ENCODE measurements at regions not wholly inside any gene's neighbourhood (a gene's known extent, or its start where the extent isn't known, plus 50 kb on each side); places are given as distances from the start of the nearest gene placed in this dataset.

GRCh38 chr5:39501397-39501796 is 76.6 kb upstream of the DAB2 start:
- Histone ChIP-seq H3K4me1 (ENCODE audit: control insufficient read depth in 2 of 3, insufficient read depth in 2 of 3, low read depth in 1 of 3, low read length in 3 of 3) (peaks cover 0 to 13% (median 11%) of the 10 kb centered on the region in 3 donors), H3K9ac (ENCODE audit: low read length in 3 of 3) (no peak overlapping the region), H3K4me3 (ENCODE audit: low read length in 3 of 3) (peak overlapping the region in 1 of 3 donors; percentile 23), H3K36me3 (ENCODE audit: control insufficient read depth in 2 of 3, insufficient read depth in 3 of 3, low read length in 3 of 3) (no peaks in the 10 kb centered on the region), H3K9me3 (ENCODE audit: control insufficient read depth in 2 of 3, insufficient read depth in 1 of 3, low read length in 3 of 3) (no peaks in the 10 kb centered on the region), H3K27ac (ENCODE audit: low read depth in 2 of 2, low read length in 2 of 2) (no peak overlapping the region), H3K27me3 (ENCODE audit: control insufficient read depth, insufficient read depth, low read length) (no peaks in the 10 kb centered on the region)
- DNase-seq (peak in 3 of 5 donors; percentile 37 to 81 (median 58)), FAIRE-seq (no peak)
- intact Hi-C loops (cut with DNase I) = no loop called here
- no peak for TF ChIP-seq CTCF (IDR thresholded peaks at IDR 0.05; ENCODE audit: borderline replicate concordance, extremely low read depth, insufficient read depth)

- Histone ChIP-seq H3K9ac (ENCODE audit: low read length in 3 of 3) (no peak overlapping the region), H3K27ac (ENCODE audit: low read depth in 2 of 2, low read length in 2 of 2) (no peak overlapping the region), H3K9me3 (ENCODE audit: control insufficient read depth in 2 of 3, insufficient read depth in 1 of 3, low read length in 3 of 3) (no peaks in the 10 kb centered on the region), H3K36me3 (ENCODE audit: control insufficient read depth in 2 of 3, insufficient read depth in 3 of 3, low read length in 3 of 3) (no peaks in the 10 kb centered on the region), H3K4me3 (ENCODE audit: low read length in 3 of 3) (no peak overlapping the region), H3K27me3 (ENCODE audit: control insufficient read depth, insufficient read depth, low read length) (no peaks in the 10 kb centered on the region), H3K4me1 (ENCODE audit: control insufficient read depth in 2 of 3, insufficient read depth in 2 of 3, low read depth in 1 of 3, low read length in 3 of 3) (peaks cover 0 to 13% (median 11%) of the 10 kb centered on the region in 3 donors)
- no peak for TF ChIP-seq CTCF (IDR thresholded peaks at IDR 0.05; ENCODE audit: borderline replicate concordance, extremely low read depth, insufficient read depth)
- intact Hi-C loops (cut with DNase I) = no loop called here
- FAIRE-seq (no peak), DNase-seq (no peak)
Measured at GRCh38 chr5:39500551-39501175, 75.9 kb upstream of the DAB2 start.

DNA sequence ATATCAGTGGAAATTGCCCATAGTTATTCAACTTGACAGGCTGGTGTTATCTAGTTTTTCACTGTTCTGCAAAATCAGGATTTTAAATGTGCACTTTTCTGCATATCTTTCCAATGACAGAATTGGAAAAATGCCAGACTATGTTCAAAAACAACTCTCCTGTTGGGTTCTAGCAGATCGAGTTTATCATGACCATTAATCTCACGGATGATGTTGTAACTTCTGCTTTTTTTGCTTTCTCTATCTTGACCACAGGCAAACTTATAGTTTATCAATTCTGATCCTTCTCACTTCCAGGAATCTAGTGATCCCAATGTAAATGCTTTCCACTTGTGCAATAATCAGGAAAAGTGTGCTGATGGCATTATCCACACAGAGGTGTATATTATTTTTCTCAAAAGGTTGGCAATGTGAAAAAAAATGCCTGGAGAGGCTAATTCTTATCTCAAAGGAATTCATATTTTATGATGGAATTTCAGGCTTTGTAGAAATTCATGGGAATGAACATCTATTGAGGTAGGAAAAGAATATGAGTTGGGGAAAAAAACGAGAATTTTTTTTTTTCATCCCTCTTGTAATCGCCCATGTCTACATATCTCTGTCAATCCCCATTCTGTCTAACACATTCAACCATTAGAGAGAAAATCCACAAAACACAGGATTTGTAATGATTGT is 73.6 kb upstream of the DAB2 start:
- DNase-seq = no peak
- Histone ChIP-seq H3K36me3 (ENCODE audit: control insufficient read depth in 2 of 3, insufficient read depth in 3 of 3, low read length in 3 of 3) (no peaks in the 10 kb centered on the region), H3K9ac (ENCODE audit: low read length in 3 of 3) (no peak overlapping the region), H3K27ac (ENCODE audit: low read depth in 2 of 2, low read length in 2 of 2) (no peak overlapping the region), H3K4me1 (ENCODE audit: control insufficient read depth in 2 of 3, insufficient read depth in 2 of 3, low read depth in 1 of 3, low read length in 3 of 3) (peaks cover 0 to 13% (median 11%) of the 10 kb centered on the region in 3 donors), H3K4me3 (ENCODE audit: low read length in 3 of 3) (no peak overlapping the region), H3K27me3 (ENCODE audit: control insufficient read depth, insufficient read depth, low read length) (no peaks in the 10 kb centered on the region), H3K9me3 (ENCODE audit: control insufficient read depth in 2 of 3, insufficient read depth in 1 of 3, low read length in 3 of 3) (no peaks in the 10 kb centered on the region)
- TF ChIP-seq CTCF (IDR thresholded peaks at IDR 0.05; ENCODE audit: borderline replicate concordance, extremely low read depth, insufficient read depth) = no peak
- no peak for FAIRE-seq
- intact Hi-C loops (cut with DNase I) = no loop called here
